IPS DF 4.7 (cell line): ENCODE measurements at regions not wholly inside any gene's neighbourhood (a gene's known extent, or its start where the extent isn't known, plus 50 kb on each side); places are given as distances from the start of the nearest gene placed in this dataset.

Experiments
- DNase-seq: peaks from one replicate; pipeline ENCODE4 v3.0.0-alpha.2; 2013; ENCODE audit warnings: low spot score; ENCODE audit errors: extremely low read depth

GRCh38 chr4:100738196-100739165 lies 220.7 kb upstream of the EMCN start:
- no peak for DNase-seq

DNA sequence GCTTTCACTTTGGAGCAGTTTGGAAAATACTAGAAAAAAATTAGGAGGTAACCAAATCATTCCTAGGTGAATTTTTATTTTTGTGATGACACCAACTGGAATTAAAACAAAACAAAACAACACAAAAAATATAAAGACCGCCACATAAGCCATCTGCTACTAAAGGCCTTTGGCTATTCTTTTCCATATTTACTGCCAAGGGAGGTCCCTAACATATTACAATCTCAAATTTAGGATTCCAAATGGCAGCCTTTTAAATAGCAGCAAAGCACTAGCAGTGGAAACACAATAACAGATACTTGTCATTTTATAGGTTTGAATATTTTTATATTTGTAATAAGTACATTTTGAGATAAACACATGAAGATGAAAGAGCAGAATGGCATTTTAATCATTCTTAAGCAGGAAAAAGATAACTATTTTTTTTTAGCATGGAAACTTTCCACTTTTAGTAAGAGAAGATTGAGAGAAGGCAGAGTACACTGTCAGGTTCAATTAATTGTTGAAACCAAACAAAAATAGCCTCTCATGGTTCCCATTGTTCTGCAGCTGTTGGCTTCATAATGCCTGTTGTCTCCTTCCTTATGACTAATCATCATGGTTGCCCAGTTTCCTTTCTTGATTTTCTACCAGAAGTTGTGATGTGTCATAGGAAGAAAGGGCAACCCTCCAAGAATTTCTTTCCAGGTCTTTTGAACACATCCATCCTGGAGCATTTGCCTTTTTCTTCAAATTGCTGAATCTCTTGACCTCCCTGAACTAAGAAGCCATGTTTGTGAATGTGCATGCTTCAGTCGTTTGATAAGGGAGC lies 219.0 kb upstream of the EMCN start:
- DNase-seq, result no peak

- DNase-seq, result no peak
Measured at GRCh38 chr4:100728861-100729260, 211.0 kb upstream of the EMCN start.

GRCh38 chr4:100722866-100723459 lies 205.1 kb upstream of the EMCN start:
- DNase-seq, result no peak

- no peak for DNase-seq
Measured at GRCh38 chr4:100722133-100722532, 204.3 kb upstream of the EMCN start.

- no peak for DNase-seq
Measured at GRCh38 chr4:100721490-100721889, 203.7 kb upstream of the EMCN start.

GRCh38 chr4:100721077-100721476 lies 203.3 kb upstream of the EMCN start:
- no peak for DNase-seq

DNA sequence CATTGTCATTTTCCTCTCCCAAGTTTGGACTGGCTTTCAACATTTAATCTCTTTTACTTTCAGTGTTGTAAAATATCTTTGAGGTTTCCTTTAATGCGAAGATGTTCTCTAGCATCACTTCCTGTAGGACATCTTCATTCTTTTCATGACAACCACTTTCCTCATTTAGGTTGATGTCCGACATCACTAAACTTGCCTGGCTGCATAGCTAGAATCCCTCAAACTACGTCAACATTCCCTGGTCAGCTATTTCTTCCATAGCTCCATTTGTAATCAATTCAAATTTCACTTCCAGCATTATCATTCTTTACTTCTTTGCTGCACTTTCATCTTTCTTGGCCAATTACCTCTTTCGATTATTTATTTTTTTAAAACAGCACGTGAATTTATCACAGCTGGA lies 198.6 kb upstream of the EMCN start:
- no peak for DNase-seq

- DNase-seq, result no peak
Measured at GRCh38 chr4:100708776-100709175, 191.0 kb upstream of the EMCN start.

DNA sequence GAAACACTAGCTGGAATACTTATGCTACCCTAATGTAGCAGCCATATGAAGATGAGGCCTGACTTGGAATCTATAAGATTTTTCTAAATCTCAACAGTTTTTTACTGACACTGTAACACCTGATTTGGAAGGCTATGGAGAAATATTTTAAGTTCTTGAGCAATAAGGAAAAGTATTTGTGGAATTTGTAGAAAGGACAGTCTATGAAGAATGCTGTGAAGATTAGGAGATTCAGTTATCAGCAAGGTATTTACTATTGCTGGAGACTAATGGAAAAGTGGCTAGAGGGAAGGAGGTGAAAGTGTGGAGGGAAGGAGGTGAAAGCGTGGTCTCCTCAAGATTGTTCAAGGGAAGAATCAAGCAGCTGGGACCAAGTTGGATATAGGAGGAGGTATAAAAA lies 190.0 kb upstream of the EMCN start:
- no peak for DNase-seq

DNA sequence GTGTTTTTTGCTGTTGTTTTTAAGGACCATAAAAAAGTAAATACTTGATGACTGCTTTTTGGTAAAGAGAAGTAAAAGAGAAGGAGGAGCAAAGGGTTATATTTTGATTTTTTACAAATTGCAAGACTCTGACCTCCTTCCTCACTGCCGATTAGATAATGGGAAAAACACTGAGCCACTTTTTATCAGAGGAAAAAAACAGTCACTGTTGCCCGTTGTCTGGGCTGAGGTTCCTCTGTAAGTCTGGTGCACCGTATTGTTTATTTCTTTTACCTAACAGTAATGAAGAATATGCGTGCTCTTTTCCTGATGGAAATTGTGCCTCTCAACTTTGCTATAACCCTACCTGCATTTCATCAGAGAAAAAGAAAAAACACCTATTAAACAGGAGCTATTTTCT lies 178.7 kb upstream of the EMCN start:
- no peak for DNase-seq

- no peak for DNase-seq
Measured at GRCh38 chr4:100695871-100696270, 178.0 kb upstream of the EMCN start.

DNA sequence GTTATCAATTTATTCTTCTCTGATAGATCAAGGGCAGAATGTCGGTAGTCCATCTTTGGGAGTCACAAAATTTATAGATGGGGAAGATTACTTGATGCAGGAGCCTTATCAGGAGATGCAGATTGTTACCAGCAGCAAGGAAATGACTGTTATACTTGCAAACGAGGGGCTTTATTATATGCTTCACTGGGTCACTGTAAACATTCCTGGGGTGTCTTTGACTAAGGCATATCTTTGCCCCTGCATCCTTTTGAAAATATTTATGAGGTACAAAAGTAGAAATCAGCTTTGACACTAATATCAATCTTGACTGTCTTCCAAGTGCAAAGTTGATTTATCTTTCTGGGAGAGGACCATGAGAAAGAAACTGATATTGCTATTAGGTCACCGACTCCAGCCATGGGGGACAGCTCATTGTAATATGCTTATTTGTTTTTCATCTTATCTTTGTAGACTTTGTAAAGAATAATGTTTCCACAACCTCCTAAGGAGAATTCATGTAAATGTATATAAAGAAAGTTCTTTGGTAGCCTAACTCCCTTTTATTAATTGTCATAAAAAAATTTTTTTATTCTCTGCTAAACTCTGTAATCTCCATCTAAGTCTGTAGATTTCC lies 177.3 kb upstream of the EMCN start:
- DNase-seq, result no peak

DNA sequence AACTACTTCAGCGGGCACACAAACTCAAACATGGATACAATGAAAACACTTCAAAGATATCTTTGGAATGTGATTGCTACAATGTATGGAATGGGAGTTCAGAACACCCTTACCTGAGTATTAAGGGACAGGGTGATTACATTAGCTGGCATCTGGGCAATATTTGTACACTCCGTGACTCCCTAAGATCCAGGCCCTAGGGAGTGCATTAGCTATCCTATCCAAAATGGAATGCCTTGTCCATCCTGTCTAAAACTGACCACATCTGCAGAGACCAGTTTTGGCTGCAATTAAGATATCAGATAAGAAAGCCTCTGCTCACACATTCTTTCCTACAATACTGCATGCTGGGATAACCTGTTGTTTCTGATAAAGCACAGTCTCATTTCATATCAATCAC lies 176.6 kb upstream of the EMCN start:
- DNase-seq, result no peak

DNA sequence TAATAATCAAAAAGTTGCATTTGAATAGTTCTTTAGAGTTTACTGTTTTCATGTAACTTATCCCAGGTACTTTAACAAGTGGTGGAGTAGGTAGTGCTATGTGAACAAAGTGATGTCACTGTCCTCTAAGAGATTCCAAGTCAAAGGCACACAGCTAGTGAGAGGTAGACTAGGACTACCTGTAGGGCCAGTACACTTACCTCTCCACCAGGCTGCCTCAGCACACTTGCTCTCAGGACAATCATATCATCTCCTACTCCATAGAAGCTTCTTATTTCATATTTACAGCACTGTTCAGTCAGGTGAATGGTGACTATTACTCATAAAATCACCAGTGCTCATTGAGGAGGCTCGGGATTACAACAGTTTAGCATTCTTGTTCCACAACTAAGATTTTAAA lies 173.0 kb upstream of the EMCN start:
- no peak for DNase-seq

DNA sequence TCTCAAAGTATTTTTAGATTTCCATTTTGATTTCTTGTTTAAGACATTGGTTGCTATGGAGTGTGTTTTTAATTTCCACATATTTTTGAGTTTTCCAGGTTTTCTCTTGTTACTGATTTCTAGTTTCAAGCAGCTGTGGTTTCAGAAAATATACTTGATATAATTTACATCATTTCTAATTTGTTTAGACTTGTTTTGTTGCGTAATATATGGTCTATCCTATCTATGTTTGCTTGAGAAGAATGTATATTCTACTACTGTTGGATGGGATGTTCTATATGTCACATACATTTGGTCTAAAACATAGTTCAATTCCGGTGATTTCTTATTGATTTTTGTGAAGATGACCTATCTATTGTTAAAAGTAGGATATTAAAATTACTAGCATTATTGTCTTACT lies 170.5 kb upstream of the EMCN start:
- no peak for DNase-seq

DNA sequence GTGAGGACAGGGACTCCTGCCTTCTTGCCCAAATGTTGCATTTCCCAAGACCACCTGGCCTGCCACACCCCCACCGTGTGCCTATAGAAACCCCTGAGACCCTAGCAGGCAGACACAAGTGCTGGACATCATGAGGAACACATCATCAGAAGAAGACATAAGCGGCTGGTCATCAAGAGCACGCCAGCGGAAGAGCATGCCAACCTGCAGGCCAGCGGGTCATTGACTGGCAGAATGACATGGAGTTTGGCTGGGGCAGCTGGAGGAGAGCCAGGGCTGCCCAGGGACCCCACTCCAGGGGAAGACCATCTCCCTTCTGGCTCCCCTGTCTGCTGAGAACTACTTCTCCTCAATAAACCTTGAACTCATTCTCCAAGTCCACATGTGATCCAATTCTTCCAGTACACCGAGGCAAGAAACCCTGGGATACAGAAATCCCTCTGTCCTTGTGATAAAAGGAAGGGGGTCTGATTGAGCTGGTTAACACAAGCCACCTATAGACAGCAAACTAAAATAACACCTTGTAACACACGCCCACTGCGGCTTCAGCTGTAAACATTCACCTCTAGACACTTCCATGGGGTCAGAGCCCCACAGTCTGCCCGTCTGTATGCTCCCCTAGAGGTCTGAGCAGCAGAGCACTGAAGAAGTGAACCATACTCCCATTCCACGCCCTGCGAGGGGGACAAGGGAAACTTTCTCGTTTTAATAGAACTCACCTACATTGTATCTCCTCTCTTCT lies 164.8 kb upstream of the EMCN start:
- no peak for DNase-seq

DNA sequence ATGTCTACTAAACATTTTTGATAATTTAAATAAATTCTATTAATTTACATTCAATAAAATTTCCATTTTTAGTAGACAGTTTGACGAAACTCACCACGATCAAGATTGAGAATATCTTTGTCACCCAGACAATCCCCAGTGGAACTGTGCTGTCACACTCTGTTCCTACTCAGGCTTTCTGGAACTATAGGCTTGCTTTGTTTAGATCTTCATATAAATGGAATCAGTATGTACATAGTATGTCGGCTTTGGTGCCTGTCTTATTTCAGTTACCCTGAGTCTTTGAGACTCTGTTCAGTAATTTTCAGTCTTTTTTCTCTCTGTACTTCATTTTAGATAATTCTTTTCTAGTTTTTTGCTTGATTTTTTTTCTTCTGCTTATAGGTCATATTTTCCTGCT lies 163.5 kb upstream of the EMCN start:
- no peak for DNase-seq

GRCh38 chr4:100679926-100680325 lies 162.1 kb upstream of the EMCN start:
- no peak for DNase-seq

- no peak for DNase-seq
Measured at GRCh38 chr4:100674976-100675375, 157.2 kb upstream of the EMCN start.

GRCh38 chr4:100657187-100657586 lies 139.4 kb upstream of the EMCN start:
- no peak for DNase-seq
